Lower lobe of right lung (tissue), 2 donors: ENCODE measurements at regions not wholly inside any gene's neighbourhood (a gene's known extent, or its start where the extent isn't known, plus 50 kb on each side); places are given as distances from the start of the nearest gene placed in this dataset.
A peak's percentile ranks its signal among the peaks of the same experiment; 100 is the strongest.

Experiments used
- ATAC-seq, 2 donors: fragments of 200-7000 bp; cut with Tn5 transposase; one replicate each; pipeline ENCODE4 v1.9.1; 2020 to 2022; ENCODE audit warnings: mild to moderate bottlenecking in 2 of 2, moderate library complexity in 2 of 2
- DNase-seq: peaks from one replicate; pipeline ENCODE4 v3.0.0-alpha.2; 2020
- H3K27ac ChIP-seq: fragments of 200-600 bp; one replicate; pipeline ENCODE4 v1.8.0; 2022
- H3K27me3 ChIP-seq: fragments of 200-600 bp; one replicate; pipeline ENCODE4 v1.8.0; 2022; ENCODE audit warnings: low read depth
- H3K36me3 ChIP-seq: fragments of 200-600 bp; one replicate; pipeline ENCODE4 v1.8.0; 2022; ENCODE audit warnings: mild to moderate bottlenecking
- H3K4me1 ChIP-seq: fragments of 200-600 bp; one replicate; pipeline ENCODE4 v1.8.0; 2022
- H3K4me3 ChIP-seq: fragments of 200-600 bp; one replicate; pipeline ENCODE4 v1.8.0; 2022; ENCODE audit warnings: mild to moderate bottlenecking
- H3K9me3 ChIP-seq: fragments of 200-600 bp; one replicate; pipeline ENCODE4 v1.8.0; 2022
- intact Hi-C: fragments of 100-400 bp; cut with DNase I; formaldehyde crosslinking; loops from one replicate; pipeline ENCODE4 v1.11.0; 2022
- TF ChIP-seq, protein P1 (sequence below): fragments of 200-600 bp; IDR thresholded peaks from one replicate; pipeline ENCODE4 v1.8.0; 2022; ENCODE audit warnings: antibody characterized with exemption, mild to moderate bottlenecking
- donor health status: DM: no; HTN: yes; CAD: no; lungs with severe emphysema.

DNA sequence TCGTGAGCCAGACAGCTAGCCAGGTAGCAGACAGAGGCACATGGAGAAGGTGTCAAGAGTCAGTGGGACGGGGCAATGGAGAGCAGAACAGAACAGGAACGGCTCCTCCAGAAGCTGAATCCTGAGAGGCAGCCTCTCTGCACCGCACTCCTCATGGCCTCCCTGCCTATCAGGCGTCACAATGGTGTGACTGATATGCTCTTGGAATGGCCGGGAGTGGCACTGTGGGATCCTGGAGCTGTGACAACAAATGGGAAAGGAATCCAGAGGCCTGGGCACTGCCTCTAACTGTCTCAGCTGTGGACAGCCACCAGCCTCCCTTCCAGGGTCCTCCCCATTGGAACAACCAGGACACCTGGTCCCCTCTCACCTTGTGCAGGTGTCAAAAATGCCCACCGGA, 89.1 kb upstream of the ID2 start:
- Histone ChIP-seq H3K36me3 (no peaks in the 10 kb centered on the region), H3K4me3 (no peak overlapping the region), H3K27me3 (peaks cover 3% of the 10 kb centered on the region), H3K27ac (no peak overlapping the region), H3K9me3 (no peaks in the 10 kb centered on the region), H3K4me1 (no peaks in the 10 kb centered on the region)
- peak; percentile 14 for DNase-seq
- intact Hi-C loops = no loop called here
- ATAC-seq = no peak
- TF ChIP-seq, protein P1, sequence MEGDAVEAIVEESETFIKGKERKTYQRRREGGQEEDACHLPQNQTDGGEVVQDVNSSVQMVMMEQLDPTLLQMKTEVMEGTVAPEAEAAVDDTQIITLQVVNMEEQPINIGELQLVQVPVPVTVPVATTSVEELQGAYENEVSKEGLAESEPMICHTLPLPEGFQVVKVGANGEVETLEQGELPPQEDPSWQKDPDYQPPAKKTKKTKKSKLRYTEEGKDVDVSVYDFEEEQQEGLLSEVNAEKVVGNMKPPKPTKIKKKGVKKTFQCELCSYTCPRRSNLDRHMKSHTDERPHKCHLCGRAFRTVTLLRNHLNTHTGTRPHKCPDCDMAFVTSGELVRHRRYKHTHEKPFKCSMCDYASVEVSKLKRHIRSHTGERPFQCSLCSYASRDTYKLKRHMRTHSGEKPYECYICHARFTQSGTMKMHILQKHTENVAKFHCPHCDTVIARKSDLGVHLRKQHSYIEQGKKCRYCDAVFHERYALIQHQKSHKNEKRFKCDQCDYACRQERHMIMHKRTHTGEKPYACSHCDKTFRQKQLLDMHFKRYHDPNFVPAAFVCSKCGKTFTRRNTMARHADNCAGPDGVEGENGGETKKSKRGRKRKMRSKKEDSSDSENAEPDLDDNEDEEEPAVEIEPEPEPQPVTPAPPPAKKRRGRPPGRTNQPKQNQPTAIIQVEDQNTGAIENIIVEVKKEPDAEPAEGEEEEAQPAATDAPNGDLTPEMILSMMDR = no peak

DNA sequence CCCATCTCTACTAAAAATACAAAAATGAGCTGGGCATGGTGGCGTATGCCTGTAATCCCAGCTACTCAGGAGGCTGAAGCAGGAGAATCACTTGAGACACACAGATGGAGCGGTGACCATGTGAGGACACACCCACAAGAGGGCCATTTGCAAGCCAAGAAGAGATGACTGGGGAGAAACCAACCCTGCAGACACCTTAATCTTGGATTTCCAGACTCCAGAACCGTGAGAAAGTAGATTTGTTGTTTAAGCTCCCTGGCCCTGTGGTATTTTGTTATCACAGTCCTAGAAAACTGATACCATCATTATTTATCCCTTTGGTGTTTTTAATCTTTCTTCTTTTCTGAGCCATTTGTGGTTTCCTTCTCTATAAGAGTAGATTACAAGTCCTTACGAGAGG, 88.6 kb upstream of the ID2 start:
- Histone ChIP-seq H3K27ac (no peak overlapping the region), H3K9me3 (no peaks in the 10 kb centered on the region), H3K4me3 (no peak overlapping the region), H3K36me3 (no peaks in the 10 kb centered on the region), H3K27me3 (peaks cover 3% of the 10 kb centered on the region), H3K4me1 (no peaks in the 10 kb centered on the region)
- intact Hi-C loops = no loop called here
- DNase-seq (no peak), ATAC-seq (no peak)
- TF ChIP-seq, protein P1 = no peak

DNA sequence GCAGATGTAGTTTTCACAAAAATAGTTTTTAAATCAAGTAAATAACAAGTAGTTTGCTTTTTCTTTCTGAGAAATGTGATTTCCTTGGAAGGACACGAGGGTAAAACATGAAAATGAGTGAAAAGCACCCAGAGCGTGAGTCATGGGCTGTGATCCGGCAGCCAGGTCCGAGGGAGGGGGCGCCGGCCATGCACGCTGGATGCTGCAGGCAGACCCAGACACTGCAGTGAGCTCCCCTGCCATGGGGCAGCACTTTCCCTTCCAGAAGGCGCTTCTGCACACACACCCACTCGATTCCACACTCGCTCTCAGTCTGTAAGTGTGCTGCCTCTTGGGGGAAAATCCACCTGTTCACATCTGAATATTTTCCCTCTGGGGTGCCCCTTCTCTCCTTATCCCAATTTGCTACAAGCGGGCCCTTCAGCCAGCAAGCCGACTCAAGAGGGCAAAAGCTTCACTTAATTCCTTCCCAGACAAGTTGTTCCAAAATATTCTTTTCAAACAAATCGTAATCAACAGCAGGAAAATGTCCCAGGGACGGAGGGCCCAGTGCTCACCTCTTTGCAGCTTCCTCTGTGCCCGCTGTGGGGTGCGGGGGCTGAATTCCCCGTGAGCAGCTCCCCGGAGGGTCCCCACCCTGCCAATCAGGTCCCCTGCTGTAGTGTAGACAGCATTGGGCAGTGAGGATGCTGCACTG, 87.0 kb upstream of the ID2 start:
- TF ChIP-seq, protein P1 = no peak
- intact Hi-C loops = no loop called here
- H3K9me3 ChIP-seq = no peaks in the 10 kb centered on the region
- H3K27ac ChIP-seq = no peak overlapping the region
- ATAC-seq (no peak), DNase-seq (peak; percentile 29)
- no peak overlapping the region for H3K4me3 ChIP-seq
- no peaks in the 10 kb centered on the region for H3K36me3 ChIP-seq
- H3K27me3 ChIP-seq = peaks cover 3% of the 10 kb centered on the region
- no peaks in the 10 kb centered on the region for H3K4me1 ChIP-seq

DNA sequence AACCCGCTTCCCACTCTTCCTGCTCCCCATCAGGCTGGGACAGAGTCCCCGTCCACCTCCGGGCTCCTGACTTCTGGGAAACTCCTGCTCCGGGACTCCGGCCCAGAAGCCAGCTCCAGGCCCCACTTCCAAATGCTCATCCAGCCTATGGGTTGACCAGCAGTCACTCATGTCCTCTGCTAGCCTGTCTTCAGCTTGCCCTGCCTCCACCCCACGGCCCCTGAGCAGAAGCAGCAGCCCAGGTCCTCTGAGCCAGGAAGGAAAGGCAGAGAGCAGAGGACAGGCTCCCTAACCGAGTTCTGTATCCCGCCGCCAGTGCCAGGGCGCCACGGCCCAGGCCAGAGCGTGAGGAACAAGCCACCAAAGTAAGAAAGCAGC, 86.4 kb upstream of the ID2 start:
- H3K27me3 ChIP-seq = peaks cover 3% of the 10 kb centered on the region
- DNase-seq (peak; percentile 36), ATAC-seq (no peak)
- H3K36me3 ChIP-seq = no peaks in the 10 kb centered on the region
- H3K9me3 ChIP-seq = no peaks in the 10 kb centered on the region
- H3K4me3 ChIP-seq = no peak overlapping the region
- intact Hi-C loops = no loop called here
- H3K27ac ChIP-seq = no peak overlapping the region
- no peaks in the 10 kb centered on the region for H3K4me1 ChIP-seq
- TF ChIP-seq, protein P1 = no peak

DNA sequence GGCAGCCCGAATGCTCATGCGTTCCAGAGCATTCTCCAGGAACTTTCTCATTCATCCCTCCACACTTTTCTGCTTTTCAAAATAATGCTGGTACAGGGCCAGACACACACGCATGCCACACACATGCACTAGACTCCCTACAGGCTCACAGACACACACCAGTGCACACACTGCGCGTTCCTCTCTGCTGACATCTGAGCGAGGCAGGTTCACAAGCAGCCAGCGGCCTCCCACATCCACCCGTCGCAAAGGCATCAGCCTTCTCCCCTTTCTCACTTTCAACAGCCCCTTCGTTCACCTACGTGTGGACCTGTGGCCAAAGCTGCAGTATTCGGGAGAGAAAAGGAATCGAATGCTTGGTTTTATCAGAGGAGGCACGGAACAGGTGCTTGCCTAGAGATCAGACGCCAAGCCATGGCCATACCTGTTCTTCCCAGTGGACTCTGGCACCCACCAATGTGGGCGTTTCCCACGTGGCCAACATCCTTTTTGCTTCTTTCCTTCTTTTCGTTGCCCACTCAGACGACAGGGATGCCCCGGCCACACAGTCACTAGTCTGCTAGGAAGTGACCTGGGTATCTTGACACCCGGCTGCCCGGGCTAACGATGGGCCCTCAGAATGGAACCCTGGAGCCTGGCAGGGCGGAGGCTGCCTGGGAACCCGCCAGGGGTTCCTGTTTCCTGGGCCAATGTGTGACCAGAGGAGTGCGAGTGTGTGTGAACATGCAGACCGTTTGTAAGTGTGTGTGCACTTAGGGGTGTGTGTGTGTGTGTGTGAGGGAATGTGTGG, 85.8 kb upstream of the ID2 start:
- H3K27me3 ChIP-seq = peaks cover 3% of the 10 kb centered on the region
- ATAC-seq = no peak
- no peaks in the 10 kb centered on the region for H3K9me3 ChIP-seq
- no peak overlapping the region for H3K4me3 ChIP-seq
- H3K27ac ChIP-seq = no peak overlapping the region
- peak; percentile 41 for DNase-seq
- no peaks in the 10 kb centered on the region for H3K4me1 ChIP-seq
- no peaks in the 10 kb centered on the region for H3K36me3 ChIP-seq
- TF ChIP-seq, protein P1 = no peak
- intact Hi-C loops = no loop called here
